DND-41 (cell line): ENCODE measurements at regions not wholly inside any gene's neighbourhood (a gene's known extent, or its start where the extent isn't known, plus 50 kb on each side); places are given as distances from the start of the nearest gene placed in this dataset.
"Not testable (repeated sequence)": the region's sequence is repeated elsewhere in the genome, so short reads cannot be mapped to it uniquely, and the experiment has no call there.

Source experiments
- CTCF ChIP-seq: IDR thresholded peaks from 2 replicates; pipeline ENCODE4 v1.5.1; 2012; ENCODE audit warnings: borderline replicate concordance, low read length, moderate library complexity, mild to moderate bottlenecking; ENCODE audit not compliant: poor library complexity, severe bottlenecking; ENCODE audit errors: extremely low read depth
- EZH2 ChIP-seq: IDR thresholded peaks from 3 replicates; pipeline ENCODE4 v1.6.1; 2012; ENCODE audit warnings: borderline replicate concordance, low read depth, mild to moderate bottlenecking, moderate library complexity, low read length, inconsistent platforms; ENCODE audit not compliant: severe bottlenecking

GRCh38 chr5:68103297-68103696 lies 112.3 kb upstream of the PIK3R1 start:
- not testable (repeated sequence) for TF ChIP-seq EZH2, CTCF
